SK-N-SH (cell line): ENCODE measurements at regions not wholly inside any gene's neighbourhood (a gene's known extent, or its start where the extent isn't known, plus 50 kb on each side); places are given as distances from the start of the nearest gene placed in this dataset.

Source experiments
- CTCF ChIA-PET: fragments of 300-600, 350-600 bp; formaldehyde crosslinking; extraction: SDS; loops from one replicate; lab custom pipeline; 2021; lab: Yijun Ruan, JAX
- POLR2A ChIA-PET: fragments of 350-600 bp; sonication (Branson Sonifier 250); formaldehyde crosslinking; extraction: SDS; loops from one replicate; lab custom pipeline; 2020; ENCODE audit warnings: antibody characterized with exemption, inconsistent platforms; lab: Yijun Ruan, JAX
- DNase-seq: peaks from one replicate; pipeline ENCODE4 v3.0.0; 2012
- H2AFZ ChIP-seq: fragments of 200-600 bp; sonication (generic); 2 replicates; pipeline ENCODE4 v1.8.1; 2016; ENCODE audit warnings: antibody characterized with exemption, mild to moderate bottlenecking, low read depth
- H3F3A ChIP-seq: fragments of 200-600 bp; sonication (generic); replicated peaks from 2 replicates; pipeline ENCODE3; 2016; ENCODE audit warnings: antibody characterized with exemption, mild to moderate bottlenecking; ENCODE audit not compliant: insufficient read depth
- H3K27ac ChIP-seq, 2 experiments: fragments of 200-500 bp in 1 of 2; fragments of 200-600 bp in 1 of 2; sonication (Bioruptor generic) in 1 of 2; sonication (generic), shearing (Covaris generic) in 1 of 2; 2 replicates each; pipeline versions ENCODE4 v1.5.1 to v1.6.1; 2014 to 2016; ENCODE audit warnings: low read depth in 2 of 2, inconsistent platforms in 1 of 2, low read length in 1 of 2, mild to moderate bottlenecking in 1 of 2, mixed read lengths in 1 of 2
- H3K27me3 ChIP-seq: fragments of 200-600 bp; sonication (generic), shearing (Covaris generic); 2 replicates; pipeline ENCODE4 v1.6.1; 2016; ENCODE audit warnings: mixed run types; ENCODE audit not compliant: insufficient read depth
- H3K36me3 ChIP-seq, 2 experiments: fragments of 200-500 bp in 1 of 2; fragments of 200-600 bp in 1 of 2; sonication (Bioruptor generic) in 1 of 2; sonication (generic) in 1 of 2; replicated peaks in 1 of 2; 2 replicates each; pipeline versions ENCODE3 to v1.5.1; 2014 to 2016; ENCODE audit warnings: low read length in 1 of 2, mild to moderate bottlenecking in 1 of 2; ENCODE audit not compliant: insufficient read depth in 2 of 2, control insufficient read depth in 1 of 2
- H3K4me1 ChIP-seq, 2 experiments: fragments of 200-500 bp in 1 of 2; fragments of 200-600 bp in 1 of 2; sonication (Bioruptor generic) in 1 of 2; sonication (generic), shearing (Covaris generic) in 1 of 2; 2 replicates each; pipeline versions ENCODE4 v1.5.1 to v1.6.1; 2014 to 2016; ENCODE audit warnings: low read depth in 1 of 2, low read length in 1 of 2, mixed run types in 1 of 2; ENCODE audit not compliant: insufficient read depth in 2 of 2, control insufficient read depth in 1 of 2
- H3K4me2 ChIP-seq: fragments of 200-600 bp; sonication (generic), shearing (Covaris generic); 2 replicates; pipeline ENCODE4 v1.6.1; 2017; ENCODE audit warnings: mixed run types
- H3K4me3 ChIP-seq, 2 experiments: fragments of 200-500 bp in 1 of 2; fragments of 200-600 bp in 1 of 2; sonication (Bioruptor generic) in 1 of 2; sonication (generic), shearing (Covaris generic) in 1 of 2; 2 replicates each; pipeline versions ENCODE4 v1.5.1 to v1.8.1; 2014 to 2016; ENCODE audit warnings: low read depth in 2 of 2, inconsistent platforms in 1 of 2, low read length in 1 of 2, mild to moderate bottlenecking in 1 of 2, mixed read lengths in 1 of 2, moderate library complexity in 1 of 2
- H3K79me2 ChIP-seq: fragments of 200-600 bp; sonication (generic); 2 replicates; pipeline ENCODE4 v1.8.1; 2017; ENCODE audit warnings: mild to moderate bottlenecking; ENCODE audit not compliant: insufficient read depth
- H3K9ac ChIP-seq: fragments of 200-600 bp; sonication (generic); 2 replicates; pipeline ENCODE4 v1.6.1; 2017; ENCODE audit warnings: mixed run types
- H3K9me2 ChIP-seq: fragments of 200-600 bp; sonication (generic); 2 replicates; pipeline ENCODE4 v1.6.1; 2017; ENCODE audit warnings: mixed run types
- H3K9me3 ChIP-seq: fragments of 200-600 bp; sonication (generic); 2 replicates; pipeline ENCODE4 v1.6.1; 2017; ENCODE audit warnings: mixed run types, mild to moderate bottlenecking, moderate library complexity
- H4K20me1 ChIP-seq: fragments of 200-600 bp; sonication (generic); 2 replicates; pipeline ENCODE4 v1.6.1; 2017; ENCODE audit warnings: mild to moderate bottlenecking, mixed run types; ENCODE audit not compliant: insufficient read depth
- CHD2 ChIP-seq: fragments of 150-350 bp; IDR thresholded peaks from 2 replicates; pipeline ENCODE4 v1.6.1; 2018; ENCODE audit warnings: low read length; ENCODE audit not compliant: partially characterized antibody
- CTCF ChIP-seq: fragments of 200-600 bp; sonication (generic); IDR thresholded peaks from 2 replicates; pipeline ENCODE4 v1.6.1; 2017; ENCODE audit warnings: antibody characterized with exemption, mild to moderate bottlenecking, moderate library complexity
- FOXJ3 ChIP-seq: sonication (generic); formaldehyde crosslinking; IDR thresholded peaks from 2 replicates; pipeline ENCODE4 v1.5.1; 2020; ENCODE audit warnings: mild to moderate bottlenecking, missing genetic modification reagents
- FOXM1 ChIP-seq: IDR thresholded peaks from 2 replicates; pipeline ENCODE4 v1.4.0; 2012; ENCODE audit warnings: low read depth, mild to moderate bottlenecking
- MEF2A ChIP-seq: IDR thresholded peaks from 2 replicates; pipeline ENCODE4 v1.4.0; 2012; ENCODE audit warnings: low read depth, borderline replicate concordance
- NRF1 ChIP-seq: IDR thresholded peaks from 2 replicates; pipeline ENCODE4 v1.6.1; 2012; ENCODE audit warnings: low read depth, mild to moderate bottlenecking, low read length
- POLR2AphosphoS5 ChIP-seq: IDR thresholded peaks from 2 replicates; pipeline ENCODE4 v1.6.1; 2012; ENCODE audit warnings: low read depth, low read length
- RAD21 ChIP-seq: IDR thresholded peaks from 2 replicates; pipeline ENCODE4 v1.6.1; 2012; ENCODE audit warnings: mild to moderate bottlenecking, low read length
- RCOR1 ChIP-seq: fragments of 150-350 bp; IDR thresholded peaks from 2 replicates; pipeline ENCODE4 v1.6.1; 2017; ENCODE audit warnings: antibody characterized with exemption, low read length
- SMC3 ChIP-seq: IDR thresholded peaks from 2 replicates; pipeline ENCODE4 v1.6.1; 2012; ENCODE audit warnings: low read depth, low read length, improper control_type of control experiment
- TAF1 ChIP-seq: IDR thresholded peaks from 2 replicates; pipeline ENCODE4 v1.6.1; 2012; ENCODE audit warnings: low read depth, mild to moderate bottlenecking, low read length, moderate library complexity, borderline replicate concordance
- USF1 ChIP-seq: IDR thresholded peaks from 2 replicates; pipeline ENCODE4 v1.4.0; 2012; ENCODE audit warnings: low read depth, borderline replicate concordance
- ZBTB33 ChIP-seq: IDR thresholded peaks from 2 replicates; pipeline ENCODE4 v1.4.0; 2012; ENCODE audit warnings: low read depth, borderline replicate concordance
- WGBS: methylation state at CpG from one replicate; pipeline ENCODE4 v1.1.6; 2017; ENCODE audit warnings: low lambda C conversion rate; 5-methylcytosine and 5-hydroxymethylcytosine counted together

- TF ChIP-seq FOXJ3 (CRISPR knock-in tag) (no peak), FOXM1 (no peak), SMC3 (no peak)
Measured at GRCh38 chr5:178786417-178786816, 56.0 kb upstream of the ZNF354A start (continued).

- no peak overlapping the region for H3K4me3 ChIP-seq
- no peak overlapping the region for H3K4me2 ChIP-seq
- DNase-seq = no peak
- TF ChIP-seq POLR2AphosphoS5 = no peak
- TF ChIP-seq, all 33 proteins: peak for 0
- ChIA-PET CTCF (no interaction called here), POLR2A (no interaction called here)
- no peak overlapping the region for H3K9ac ChIP-seq
- H3F3A ChIP-seq = no peaks in the 10 kb centered on the region
- H3K9me3 ChIP-seq = no peaks in the 10 kb centered on the region
- WGBS = 33% methylated on average over 6 of the region's 6 CpGs
- H3K4me1 ChIP-seq = no peaks in the 10 kb centered on the region
- H3K79me2 ChIP-seq = no peaks in the 10 kb centered on the region
- no peak overlapping the region for H3K27ac ChIP-seq
- H2AFZ ChIP-seq = no peak overlapping the region
- no peaks in the 10 kb centered on the region for H3K9me2 ChIP-seq
- no peaks in the 10 kb centered on the region for H4K20me1 ChIP-seq
- H3K36me3 ChIP-seq = no peaks in the 10 kb centered on the region
- no peaks in the 10 kb centered on the region for H3K27me3 ChIP-seq
Measured at GRCh38 chr5:178785999-178786398, 55.5 kb upstream of the ZNF354A start.

- H2AFZ ChIP-seq = no peak overlapping the region
- TF ChIP-seq POLR2AphosphoS5 (no peak), USF1 (no peak), NRF1 (no peak), CTCF (no peak), TAF1 (no peak), MEF2A (no peak), RCOR1 (no peak), CHD2 (no peak), ZBTB33 (no peak), RAD21 (no peak), FOXJ3 (CRISPR knock-in tag) (no peak)
- no peak overlapping the region for H3K27ac ChIP-seq
- CTCF ChIA-PET = no interaction called here
- H3F3A ChIP-seq = no peaks in the 10 kb centered on the region
- no peaks in the 10 kb centered on the region for H3K27me3 ChIP-seq
- no peaks in the 10 kb centered on the region for H3K36me3 ChIP-seq
- no peaks in the 10 kb centered on the region for H4K20me1 ChIP-seq
- no peaks in the 10 kb centered on the region for H3K79me2 ChIP-seq
- WGBS = 29% methylated on average over 2 of the region's 2 CpGs
- H3K9me3 ChIP-seq = no peaks in the 10 kb centered on the region
- H3K4me2 ChIP-seq = no peak overlapping the region
- no peak overlapping the region for H3K4me3 ChIP-seq
- H3K9ac ChIP-seq = no peak overlapping the region
- H3K9me2 ChIP-seq = no peaks in the 10 kb centered on the region
- no peak for DNase-seq
- no peaks in the 10 kb centered on the region for H3K4me1 ChIP-seq
- POLR2A ChIA-PET = no interaction called here
Measured at GRCh38 chr5:178784391-178784790, 53.9 kb upstream of the ZNF354A start.
